Mesodermal cell (in vitro differentiated cells): ENCODE measurements at regions not wholly inside any gene's neighbourhood (a gene's known extent, or its start where the extent isn't known, plus 50 kb on each side); places are given as distances from the start of the nearest gene placed in this dataset.

Experiments
- H3K27ac ChIP-seq: 2 replicates; pipeline ENCODE4 v1.7.0; 2013; ENCODE audit warnings: mild to moderate bottlenecking, low read depth, low read length, moderate library complexity; ENCODE audit not compliant: severe bottlenecking
- H3K36me3 ChIP-seq: 2 replicates; pipeline ENCODE4 v1.7.1; 2013; ENCODE audit warnings: mild to moderate bottlenecking, low read length, moderate library complexity; ENCODE audit not compliant: control insufficient read depth, insufficient read depth
- H3K4me1 ChIP-seq: one replicate; pipeline ENCODE4 v1.7.1; 2013; ENCODE audit warnings: mild to moderate bottlenecking, low read length; ENCODE audit not compliant: insufficient read depth, control insufficient read depth, poor library complexity, severe bottlenecking
- H3K4me3 ChIP-seq: 2 replicates; pipeline ENCODE4 v1.7.0; 2013; ENCODE audit warnings: low read length, control low read depth, mild to moderate bottlenecking; ENCODE audit not compliant: insufficient read depth, poor library complexity, severe bottlenecking; ENCODE audit errors: extremely low read depth
- H3K9me3 ChIP-seq: 2 replicates; pipeline ENCODE4 v1.7.1; 2013; ENCODE audit warnings: mild to moderate bottlenecking, low read length, moderate library complexity; ENCODE audit not compliant: control insufficient read depth
- WGBS, 2 experiments: methylation state at CpG; one replicate each; pipeline ENCODE4 v1.1.5; 2013; ENCODE audit warnings: missing lambda C conversion rate in 2 of 2; ENCODE audit not compliant: insufficient coverage in 2 of 2; 5-methylcytosine and 5-hydroxymethylcytosine counted together

DNA sequence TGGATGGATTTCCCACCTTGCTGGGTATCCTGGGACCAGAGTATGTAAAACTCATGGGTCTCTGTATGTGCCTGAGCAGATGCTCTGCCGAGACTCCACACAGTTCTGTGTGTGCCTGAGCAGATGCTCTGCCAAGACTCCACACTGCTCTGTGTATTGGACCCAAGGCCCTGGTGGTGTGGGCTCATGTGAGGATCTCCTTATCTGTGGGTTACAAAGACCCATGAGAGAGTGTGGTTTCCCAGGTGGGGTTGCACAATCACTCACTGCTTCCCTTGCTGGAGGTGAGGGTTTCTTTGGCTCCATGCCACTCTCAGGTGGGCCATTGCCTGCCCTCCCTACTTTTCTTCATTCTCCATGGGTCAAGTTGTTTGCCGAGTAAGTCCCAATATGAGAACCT lies 141.5 kb downstream of the TBC1D30 start:
- H3K36me3 ChIP-seq = no peaks in the 10 kb centered on the region
- 29 to 50% methylated on average over 1 of the region's 2 CpGs for WGBS, 2 experiments
- H3K27ac ChIP-seq = no peak overlapping the region
- no peak overlapping the region for H3K4me3 ChIP-seq
- no peaks in the 10 kb centered on the region for H3K4me1 ChIP-seq
- H3K9me3 ChIP-seq = no peaks in the 10 kb centered on the region

DNA sequence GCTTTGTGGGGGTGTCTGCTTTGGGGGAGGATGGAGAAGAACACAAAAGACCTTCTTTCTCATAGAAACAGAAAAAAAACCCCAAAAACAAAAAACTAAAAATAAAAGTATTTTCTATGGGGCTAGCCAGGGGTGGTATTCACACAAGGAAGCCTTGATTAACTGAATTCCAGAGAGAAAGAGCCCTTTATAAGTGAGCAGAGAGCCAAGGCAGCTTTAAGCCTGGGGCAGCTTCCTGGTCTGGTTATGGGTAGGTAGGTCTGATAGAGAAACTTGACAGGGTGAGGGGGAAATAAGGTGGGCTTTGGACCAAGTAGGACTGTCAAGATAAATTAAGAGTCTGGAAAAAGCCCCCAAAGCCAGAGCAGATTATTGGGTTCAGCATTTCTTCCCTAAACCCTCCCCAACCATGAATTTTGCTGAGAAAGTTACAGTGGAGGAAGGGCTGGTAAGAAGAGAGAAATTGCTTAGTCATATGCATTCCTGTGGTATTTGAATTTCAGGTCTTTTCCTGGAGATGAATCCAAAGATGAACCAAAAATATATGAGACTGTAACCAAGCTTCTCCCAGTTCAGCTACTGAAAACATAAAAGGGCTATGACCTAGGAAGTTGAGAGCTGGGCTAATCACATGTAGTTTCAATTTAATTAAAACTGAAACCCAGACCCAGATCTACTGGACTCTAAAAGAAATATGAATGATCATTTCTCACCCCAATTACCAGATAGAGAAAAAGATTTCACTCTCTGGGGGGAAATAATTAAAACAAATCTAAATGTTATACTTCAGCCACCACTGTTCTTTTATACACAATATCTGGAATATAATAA lies 144.8 kb downstream of the TBC1D30 start:
- H3K9me3 ChIP-seq = no peaks in the 10 kb centered on the region
- H3K4me1 ChIP-seq = no peaks in the 10 kb centered on the region
- H3K36me3 ChIP-seq = no peaks in the 10 kb centered on the region
- H3K27ac ChIP-seq = no peak overlapping the region
- H3K4me3 ChIP-seq = no peak overlapping the region

DNA sequence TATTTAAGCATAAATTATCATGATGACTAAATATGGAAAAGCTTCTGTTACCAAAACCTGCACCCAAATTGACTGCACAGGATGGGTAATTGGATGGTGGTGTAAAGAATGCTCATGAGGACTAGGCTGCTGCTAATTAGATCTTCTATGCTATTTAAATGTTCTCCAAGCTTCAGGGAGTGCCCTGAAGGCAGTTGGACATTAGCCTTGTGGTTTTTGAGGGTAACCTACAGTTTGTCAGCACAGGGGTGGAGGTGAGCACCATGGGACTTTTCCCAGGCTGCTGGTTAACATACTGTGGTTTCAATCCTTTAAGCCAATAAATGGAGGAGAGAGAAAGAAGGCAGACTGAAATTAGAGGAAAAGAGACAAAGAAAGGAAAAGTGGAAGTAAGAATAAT lies 145.0 kb downstream of the WIF1 start:
- H3K9me3 ChIP-seq = no peaks in the 10 kb centered on the region
- H3K4me1 ChIP-seq = no peaks in the 10 kb centered on the region
- H3K27ac ChIP-seq = no peak overlapping the region
- no peaks in the 10 kb centered on the region for H3K36me3 ChIP-seq
- H3K4me3 ChIP-seq = no peak overlapping the region

DNA sequence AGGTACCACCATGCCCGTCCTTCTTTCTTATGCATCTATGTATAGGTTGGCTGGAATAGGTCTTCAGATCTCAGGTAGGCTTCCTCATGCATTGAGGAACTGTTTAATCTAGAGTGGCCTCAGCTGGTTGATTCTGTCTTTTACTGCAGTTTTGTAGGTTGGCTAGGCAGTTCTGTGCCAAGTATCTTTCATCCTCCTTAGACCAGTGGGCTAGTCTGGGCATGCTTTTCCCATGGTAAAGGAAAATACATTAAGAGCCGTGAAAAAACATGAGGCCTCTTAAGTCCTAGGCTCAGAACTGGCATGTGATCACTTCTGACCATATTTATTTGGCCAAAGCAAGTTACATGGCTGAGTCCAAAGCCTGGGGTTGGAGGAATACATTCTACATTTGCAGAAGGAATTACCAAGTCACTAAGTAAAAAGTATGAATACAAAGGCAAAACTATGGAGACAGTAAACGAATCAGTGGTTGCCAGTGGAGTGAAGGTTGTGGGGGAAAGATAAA lies 137.3 kb downstream of the WIF1 start:
- Histone ChIP-seq H3K9me3 (no peaks in the 10 kb centered on the region), H3K4me3 (no peak overlapping the region), H3K27ac (no peak overlapping the region), H3K36me3 (no peaks in the 10 kb centered on the region), H3K4me1 (no peaks in the 10 kb centered on the region)
- 74 to 84% methylated on average over 2 of the region's 3 CpGs for WGBS, 2 experiments

DNA sequence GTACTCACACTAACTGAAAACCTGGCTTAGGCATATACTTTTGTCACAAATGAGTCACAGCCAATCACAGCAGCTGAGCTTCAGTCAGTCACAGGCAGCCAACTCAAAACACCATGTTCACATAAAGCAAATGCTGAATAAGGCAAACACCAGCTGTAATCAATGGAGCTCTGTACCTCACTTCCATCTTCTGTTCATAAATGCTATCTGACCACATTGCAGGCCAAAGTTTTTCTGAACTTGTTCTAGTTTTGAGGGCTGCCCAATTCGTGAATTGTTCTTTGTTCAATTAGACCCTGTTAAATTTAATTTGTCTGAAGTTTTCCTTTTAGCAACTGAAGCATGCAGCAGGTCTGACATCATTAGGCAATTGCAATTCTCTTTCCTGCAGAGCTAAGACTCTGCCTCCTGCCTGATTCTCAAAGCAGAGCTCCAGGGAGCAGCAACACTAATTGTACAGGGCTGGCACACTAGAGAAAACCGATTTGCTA lies 129.9 kb downstream of the WIF1 start:
- no peak overlapping the region for H3K4me3 ChIP-seq
- peaks cover 3% of the 10 kb centered on the region for H3K4me1 ChIP-seq
- no peaks in the 10 kb centered on the region for H3K36me3 ChIP-seq
- H3K27ac ChIP-seq = no peak overlapping the region
- 40 to 67% methylated on average over 1 to 2 of the region's 2 CpGs for WGBS, 2 experiments
- H3K9me3 ChIP-seq = no peaks in the 10 kb centered on the region

DNA sequence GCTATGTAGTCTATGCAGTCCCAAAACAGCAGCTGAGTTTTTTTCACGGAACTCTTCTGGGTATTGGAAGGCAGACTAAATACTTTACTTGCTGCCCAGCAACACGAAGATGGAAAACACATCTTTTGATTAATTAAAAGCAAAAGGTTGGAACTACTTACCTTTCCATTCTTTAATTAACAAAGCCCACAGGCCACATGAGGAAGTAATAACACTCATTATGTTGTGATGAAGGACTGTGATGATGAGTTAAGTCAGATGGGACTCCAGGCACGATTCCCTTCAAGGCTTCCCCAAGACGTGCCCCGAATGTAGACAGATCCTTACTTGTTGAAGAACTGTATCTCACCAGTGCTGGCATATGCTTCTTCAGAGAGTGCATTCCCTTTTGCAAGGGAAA lies 129.0 kb downstream of the WIF1 start:
- Histone ChIP-seq H3K9me3 (no peaks in the 10 kb centered on the region), H3K4me3 (no peak overlapping the region), H3K36me3 (no peaks in the 10 kb centered on the region), H3K4me1 (peaks cover 3% of the 10 kb centered on the region), H3K27ac (no peak overlapping the region)
- WGBS, 2 experiments = 33% methylated on average over 4 of the region's 5 CpGs; no CpG with 5 or more reads in 1 of the 2 experiments

DNA sequence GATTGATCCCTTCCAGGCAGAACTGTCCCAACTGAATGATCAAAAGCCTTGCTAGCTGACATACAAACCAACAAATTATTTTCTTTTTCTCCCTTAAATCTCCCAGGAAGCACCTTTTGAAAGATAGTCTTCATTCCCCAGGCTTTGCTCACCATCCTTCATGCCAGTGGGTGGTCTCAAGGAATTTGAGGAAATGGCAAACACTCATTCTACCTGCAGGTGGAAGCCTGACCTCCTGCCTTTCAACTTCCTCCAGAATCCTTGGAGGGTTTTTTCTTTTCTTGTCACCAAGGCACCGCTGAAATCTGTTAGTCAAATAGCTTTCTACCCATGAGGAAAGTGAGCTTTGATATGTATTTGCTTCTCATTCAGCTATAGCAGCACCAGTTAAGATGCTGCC lies 128.5 kb downstream of the WIF1 start:
- no peak overlapping the region for H3K27ac ChIP-seq
- no peaks in the 10 kb centered on the region for H3K9me3 ChIP-seq
- WGBS, 2 experiments = no CpG with 5 or more reads among the region's 1 CpG
- H3K4me1 ChIP-seq = peaks cover 3% of the 10 kb centered on the region
- H3K36me3 ChIP-seq = no peaks in the 10 kb centered on the region
- no peak overlapping the region for H3K4me3 ChIP-seq

DNA sequence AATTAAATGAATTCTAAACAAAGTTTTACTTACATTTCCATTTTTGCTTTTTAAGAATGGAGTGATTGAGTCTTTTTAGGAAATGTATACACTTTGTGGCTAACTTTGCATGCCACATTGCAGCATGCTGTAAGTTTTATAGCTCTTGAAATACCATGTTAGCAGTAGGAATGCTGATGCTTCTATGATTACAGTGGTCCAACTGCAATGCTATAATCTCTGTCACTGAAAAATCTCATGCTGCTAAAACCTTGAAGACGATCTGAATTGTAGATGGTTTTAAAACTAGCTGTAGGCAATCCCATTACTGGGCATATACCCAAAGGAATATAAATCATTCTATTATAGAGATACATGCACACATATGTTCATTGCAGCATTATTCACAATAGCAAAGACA lies 127.6 kb downstream of the WIF1 start:
- Histone ChIP-seq H3K4me1 (peaks cover 3% of the 10 kb centered on the region), H3K9me3 (no peaks in the 10 kb centered on the region), H3K4me3 (no peak overlapping the region), H3K27ac (no peak overlapping the region), H3K36me3 (no peaks in the 10 kb centered on the region)
- WGBS, 2 experiments = no CpG with 5 or more reads among the region's 1 CpG

DNA sequence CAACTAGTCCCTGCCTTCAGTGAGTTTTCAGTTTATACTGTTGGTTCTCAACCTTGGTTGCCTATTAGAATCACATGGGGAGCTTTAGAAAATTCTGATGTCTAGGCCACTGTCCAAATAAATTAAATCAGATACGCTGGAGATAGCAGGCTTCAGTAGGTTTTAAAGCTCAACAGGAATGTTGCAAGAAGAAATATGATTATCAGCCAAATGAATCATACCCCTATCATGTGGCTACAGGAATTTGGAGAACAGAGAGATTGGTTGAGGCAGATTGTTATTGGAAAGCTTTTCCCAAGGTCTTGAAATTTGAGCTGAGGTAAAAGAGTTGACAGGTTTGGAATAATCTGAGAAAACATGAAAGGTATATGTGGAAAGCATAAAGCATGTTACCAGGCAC lies 125.3 kb downstream of the WIF1 start:
- WGBS, 2 experiments = 67% methylated on average over 1 of the region's 1 CpG; no CpG with 5 or more reads in 1 of the 2 experiments
- H3K9me3 ChIP-seq = no peaks in the 10 kb centered on the region

DNA sequence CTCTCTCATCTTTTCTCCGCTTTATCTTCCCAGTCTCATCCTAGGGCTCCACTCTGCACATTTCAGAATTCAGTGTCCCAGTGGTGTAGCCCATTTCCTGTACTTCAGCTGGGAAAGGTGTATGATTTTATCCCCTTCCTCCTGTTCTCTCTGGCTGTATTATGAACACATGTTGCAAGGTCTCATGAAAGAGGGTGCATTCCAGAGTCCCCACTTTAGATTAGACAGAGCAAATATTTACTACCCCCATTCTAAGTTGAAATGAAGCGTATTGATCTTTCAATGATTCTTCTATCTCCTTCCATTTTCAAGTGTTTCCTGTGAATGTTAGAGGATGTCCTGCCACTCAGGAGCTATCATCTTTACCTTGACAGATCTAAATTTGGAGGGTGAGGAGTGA lies 123.2 kb downstream of the WIF1 start:
- no peak overlapping the region for H3K27ac ChIP-seq
- H3K4me3 ChIP-seq = no peak overlapping the region
- H3K36me3 ChIP-seq = no peaks in the 10 kb centered on the region
- peaks cover under 1% of the 10 kb centered on the region for H3K4me1 ChIP-seq
- WGBS, 2 experiments = 71 to 80% methylated on average over 1 of the region's 2 CpGs
- no peaks in the 10 kb centered on the region for H3K9me3 ChIP-seq

More for the DNA sequence above, 125.3 kb downstream of the WIF1 start:
- H3K4me3 ChIP-seq = no peak overlapping the region
- no peak overlapping the region for H3K27ac ChIP-seq
- no peaks in the 10 kb centered on the region for H3K36me3 ChIP-seq
- peaks cover 3% of the 10 kb centered on the region for H3K4me1 ChIP-seq

DNA sequence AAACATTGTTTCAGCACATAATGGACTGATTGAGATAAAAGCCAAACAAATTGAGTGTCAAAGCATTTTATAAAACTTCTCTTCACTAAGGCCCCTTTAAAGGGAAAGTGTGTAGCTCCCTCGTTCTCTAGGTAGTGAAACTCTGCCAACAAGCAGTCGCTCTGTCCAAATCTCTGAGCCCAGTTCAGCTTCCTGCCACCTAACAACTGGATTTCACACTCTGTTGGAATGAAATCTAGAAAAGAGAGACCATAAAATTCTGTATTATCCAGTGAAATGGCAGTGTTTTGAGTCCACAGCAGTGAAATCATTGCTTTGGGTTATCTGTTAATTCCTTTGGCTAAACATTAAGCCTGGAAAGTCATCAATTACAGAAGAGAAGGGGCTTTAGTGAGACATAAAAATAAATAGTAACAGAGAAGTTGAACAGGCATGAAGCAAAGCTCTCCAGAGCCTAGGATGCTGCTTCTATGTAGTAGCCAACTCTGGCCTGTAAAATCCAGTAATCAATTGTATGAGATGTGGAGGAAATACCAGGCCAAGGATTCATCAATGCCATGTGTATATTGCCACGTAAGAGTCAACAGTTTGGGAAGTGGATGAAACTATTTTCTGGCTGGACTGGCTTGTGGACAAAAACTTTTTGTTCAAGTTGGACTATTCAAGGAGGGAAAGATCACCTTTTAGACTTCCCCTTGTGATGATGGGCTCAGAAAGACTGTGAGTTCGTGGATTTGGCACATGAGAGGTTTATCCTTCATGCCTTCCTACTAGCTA lies 122.5 kb downstream of the WIF1 start:
- Histone ChIP-seq H3K9me3 (no peaks in the 10 kb centered on the region), H3K27ac (peak overlapping the region; percentile 23), H3K4me3 (no peak overlapping the region), H3K4me1 (no peaks in the 10 kb centered on the region), H3K36me3 (no peaks in the 10 kb centered on the region)
- 82 to 87% methylated on average over 1 to 2 of the region's 4 CpGs for WGBS, 2 experiments
